ENCODE measurements at regions not wholly inside any gene's neighbourhood (a gene's known extent, or its start where the extent isn't known, plus 50 kb on each side); places are given as distances from the start of the nearest gene placed in this dataset.

DNA sequence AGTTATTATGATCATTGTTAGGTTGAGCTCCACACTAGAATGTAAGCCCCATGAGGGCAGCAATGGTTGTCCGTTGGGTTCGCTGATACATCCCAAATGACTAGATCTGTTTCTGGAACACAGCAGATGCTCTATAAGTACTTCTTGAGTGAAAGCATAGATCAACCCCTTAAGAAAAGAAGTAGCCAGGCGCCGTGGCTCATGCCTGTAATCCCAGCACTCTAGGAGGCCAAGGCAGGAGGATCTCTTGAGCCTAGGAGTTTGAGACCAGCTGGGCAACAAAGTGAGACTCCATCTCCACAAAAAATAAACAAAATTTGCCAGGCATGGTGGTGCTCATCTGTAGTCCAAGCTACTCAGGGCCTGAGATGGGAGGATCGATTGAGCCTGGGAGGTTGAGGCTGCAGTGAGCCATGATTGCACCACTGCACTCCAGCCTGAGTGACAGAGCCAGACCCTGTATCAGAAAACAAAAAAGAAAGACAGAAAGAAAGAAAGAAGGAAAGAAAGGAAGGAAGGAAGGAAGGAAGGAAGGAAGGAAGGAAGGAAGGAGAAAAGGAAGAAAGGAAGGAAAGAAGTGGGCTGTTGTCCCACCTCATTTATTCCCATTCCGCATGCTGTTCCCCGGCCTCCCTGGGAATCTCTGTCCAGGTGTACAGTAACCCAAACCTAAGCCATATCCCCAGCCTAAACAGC lies 54.4 kb upstream of the RPL38 start:
- no peak for TF ChIP-seq EZH2phosphoT487 (IDR thresholded peaks at IDR 0.05; ENCODE audit: borderline replicate concordance, low read length)
- TF ChIP-seq, protein P1, sequence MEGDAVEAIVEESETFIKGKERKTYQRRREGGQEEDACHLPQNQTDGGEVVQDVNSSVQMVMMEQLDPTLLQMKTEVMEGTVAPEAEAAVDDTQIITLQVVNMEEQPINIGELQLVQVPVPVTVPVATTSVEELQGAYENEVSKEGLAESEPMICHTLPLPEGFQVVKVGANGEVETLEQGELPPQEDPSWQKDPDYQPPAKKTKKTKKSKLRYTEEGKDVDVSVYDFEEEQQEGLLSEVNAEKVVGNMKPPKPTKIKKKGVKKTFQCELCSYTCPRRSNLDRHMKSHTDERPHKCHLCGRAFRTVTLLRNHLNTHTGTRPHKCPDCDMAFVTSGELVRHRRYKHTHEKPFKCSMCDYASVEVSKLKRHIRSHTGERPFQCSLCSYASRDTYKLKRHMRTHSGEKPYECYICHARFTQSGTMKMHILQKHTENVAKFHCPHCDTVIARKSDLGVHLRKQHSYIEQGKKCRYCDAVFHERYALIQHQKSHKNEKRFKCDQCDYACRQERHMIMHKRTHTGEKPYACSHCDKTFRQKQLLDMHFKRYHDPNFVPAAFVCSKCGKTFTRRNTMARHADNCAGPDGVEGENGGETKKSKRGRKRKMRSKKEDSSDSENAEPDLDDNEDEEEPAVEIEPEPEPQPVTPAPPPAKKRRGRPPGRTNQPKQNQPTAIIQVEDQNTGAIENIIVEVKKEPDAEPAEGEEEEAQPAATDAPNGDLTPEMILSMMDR (conservative IDR thresholded peaks at IDR 0.05; ENCODE audit: low read depth, low read length), result no peak

Measured in PC-3 (cell line).